Mesenchymal stem cell (in vitro differentiated cells and primary cell): ENCODE measurements at regions not wholly inside any gene's neighbourhood (a gene's known extent, or its start where the extent isn't known, plus 50 kb on each side); places are given as distances from the start of the nearest gene placed in this dataset.

Source experiments
- DNase-seq: peaks from one replicate; pipeline ENCODE4 v3.0.0-alpha.2; 2013
- H2AFZ ChIP-seq: one replicate; pipeline ENCODE4 v1.6.1; 2013; ENCODE audit warnings: low read depth, mild to moderate bottlenecking, control low read depth, inconsistent platforms, low read length, moderate library complexity
- H2AK5ac ChIP-seq: 2 replicates; pipeline ENCODE4 v1.6.1; 2013; ENCODE audit warnings: low read length, moderate library complexity, mild to moderate bottlenecking, inconsistent platforms; ENCODE audit not compliant: severe bottlenecking
- H2BK120ac ChIP-seq: one replicate; pipeline ENCODE4 v1.6.1; 2013; ENCODE audit warnings: low read depth, mild to moderate bottlenecking, inconsistent platforms, low read length, moderate library complexity
- H2BK12ac ChIP-seq, 2 experiments: one replicate each; pipeline ENCODE4 v1.6.1; 2013; ENCODE audit warnings: inconsistent platforms in 2 of 2, low read length in 2 of 2, mild to moderate bottlenecking in 2 of 2, moderate library complexity in 2 of 2, control low read depth in 1 of 2
- H2BK15ac ChIP-seq: one replicate; pipeline ENCODE4 v1.6.1; 2013; ENCODE audit warnings: mild to moderate bottlenecking, low read depth, inconsistent platforms; ENCODE audit not compliant: poor library complexity, severe bottlenecking
- H2BK5ac ChIP-seq: 2 replicates; pipeline ENCODE4 v1.6.1; 2013; ENCODE audit warnings: low read depth, mild to moderate bottlenecking, low read length, control low read depth, inconsistent platforms; ENCODE audit not compliant: poor library complexity, severe bottlenecking
- H3K14ac ChIP-seq, 2 experiments: one replicate each; pipeline ENCODE4 v1.6.1; 2013; ENCODE audit warnings: inconsistent platforms in 2 of 2, low read length in 2 of 2, control low read depth in 1 of 2, mild to moderate bottlenecking in 1 of 2, moderate library complexity in 1 of 2
- H3K18ac ChIP-seq, 2 experiments: one replicate each; pipeline ENCODE4 v1.6.1; 2013; ENCODE audit warnings: inconsistent platforms in 2 of 2, low read length in 2 of 2, control low read depth in 1 of 2, low read depth in 1 of 2, mild to moderate bottlenecking in 1 of 2
- H3K23ac ChIP-seq, 2 experiments: one replicate each; pipeline ENCODE4 v1.6.1; 2013; ENCODE audit warnings: inconsistent platforms in 2 of 2, low read length in 2 of 2, mild to moderate bottlenecking in 2 of 2, moderate library complexity in 2 of 2, control low read depth in 1 of 2
- H3K27ac ChIP-seq: 2 replicates; pipeline ENCODE4 v1.5.1; 2013; ENCODE audit warnings: mild to moderate bottlenecking, moderate library complexity, low read length, control low read depth, inconsistent platforms; ENCODE audit not compliant: poor library complexity, severe bottlenecking
- H3K27me3 ChIP-seq, 2 experiments: 2 replicates each; pipeline versions ENCODE4 v1.6.1 to v1.7.0; 2013; ENCODE audit warnings: low read length in 2 of 2, mild to moderate bottlenecking in 2 of 2, moderate library complexity in 2 of 2, control low read depth in 1 of 2, inconsistent platforms in 1 of 2; ENCODE audit not compliant: control insufficient read depth in 1 of 2, insufficient read depth in 1 of 2
- H3K36me3 ChIP-seq, 2 experiments: 2 replicates each; pipeline versions ENCODE4 v1.6.1 to v1.7.0; 2013; ENCODE audit warnings: low read length in 2 of 2, control low read depth in 1 of 2, inconsistent platforms in 1 of 2, low read depth in 1 of 2, mild to moderate bottlenecking in 1 of 2; ENCODE audit not compliant: insufficient read depth in 2 of 2, control insufficient read depth in 1 of 2
- H3K4ac ChIP-seq, 2 experiments: one replicate each; pipeline ENCODE4 v1.6.1; 2013; ENCODE audit warnings: inconsistent platforms in 2 of 2, low read length in 2 of 2, mild to moderate bottlenecking in 2 of 2, moderate library complexity in 2 of 2, control low read depth in 1 of 2, low read depth in 1 of 2
- H3K4me1 ChIP-seq: 2 replicates; pipeline ENCODE4 v1.6.1; 2013; ENCODE audit warnings: low read depth, low read length, control low read depth; ENCODE audit not compliant: control insufficient read depth, insufficient read depth
- H3K4me2 ChIP-seq: 2 replicates; pipeline ENCODE4 v1.6.1; 2013; ENCODE audit warnings: low read length, mild to moderate bottlenecking, inconsistent platforms; ENCODE audit not compliant: poor library complexity, severe bottlenecking
- H3K4me3 ChIP-seq, 2 experiments: 2 replicates each; pipeline versions ENCODE4 v1.5.1 to v1.7.0; 2013; ENCODE audit warnings: low read length in 2 of 2, mild to moderate bottlenecking in 2 of 2, control low read depth in 1 of 2, low read depth in 1 of 2; ENCODE audit not compliant: insufficient read depth in 1 of 2
- H3K79me1 ChIP-seq: replicated peaks from 2 replicates; pipeline ENCODE4 v1.6.1; 2013; ENCODE audit warnings: mild to moderate bottlenecking, control low read depth, low read length, inconsistent platforms; ENCODE audit not compliant: poor library complexity, severe bottlenecking
- H3K9ac ChIP-seq: 2 replicates; pipeline ENCODE4 v1.7.0; 2013; ENCODE audit warnings: mild to moderate bottlenecking, low read length, moderate library complexity
- H3K9me3 ChIP-seq: 2 replicates; pipeline ENCODE4 v1.7.0; 2013; ENCODE audit warnings: mild to moderate bottlenecking, low read length; ENCODE audit not compliant: control insufficient read depth
- H4K8ac ChIP-seq: one replicate; pipeline ENCODE4 v1.6.1; 2013; ENCODE audit warnings: inconsistent platforms, mild to moderate bottlenecking, low read length, moderate library complexity
- H4K91ac ChIP-seq: one replicate; pipeline ENCODE4 v1.6.1; 2013; ENCODE audit warnings: mild to moderate bottlenecking, low read length, inconsistent platforms
- WGBS: methylation state at CpG from one replicate; pipeline ENCODE4 v1.1.7; 2013; ENCODE audit warnings: mixed read lengths; 5-methylcytosine and 5-hydroxymethylcytosine counted together

DNA sequence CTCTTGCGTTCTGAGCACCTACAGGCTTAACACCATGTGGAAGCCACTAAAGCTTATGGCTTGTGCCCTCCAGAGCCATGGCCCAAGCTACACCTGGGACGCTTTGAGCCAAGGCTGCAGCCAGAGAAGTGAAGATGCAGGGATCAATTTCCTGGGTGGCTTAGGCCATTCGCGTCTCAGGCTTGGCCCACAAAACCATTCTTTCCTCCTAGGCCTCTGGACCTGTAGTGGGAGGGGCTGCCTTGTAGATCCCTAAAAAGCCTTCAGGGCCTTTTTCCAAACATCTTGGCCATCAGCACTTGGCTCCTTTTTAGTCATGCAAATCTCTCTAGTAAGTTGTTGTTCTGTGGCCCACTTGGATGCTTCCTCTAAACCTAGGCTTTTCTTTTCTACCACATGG lies 401.7 kb upstream of the RUNX1 start:
- H2AK5ac ChIP-seq: no peak overlapping the region
- H3K4ac ChIP-seq: no peak overlapping the region
- H2AFZ ChIP-seq: no peak overlapping the region
- peaks cover 5% of the 10 kb centered on the region for H3K9me3 ChIP-seq
- no peak overlapping the region for H3K4me3 ChIP-seq
- no peak overlapping the region for H3K23ac ChIP-seq
- no peaks in the 10 kb centered on the region for H3K79me1 ChIP-seq
- no peak overlapping the region for H3K18ac ChIP-seq
- no peaks in the 10 kb centered on the region for H3K4me1 ChIP-seq
- no peak overlapping the region for H3K14ac ChIP-seq
- H4K91ac ChIP-seq: no peak overlapping the region
- H4K8ac ChIP-seq: no peak overlapping the region
- H2BK5ac ChIP-seq: no peak overlapping the region
- no peaks in the 10 kb centered on the region for H3K27me3 ChIP-seq
- WGBS: 94% methylated on average over 4 of the region's 4 CpGs
- H2BK120ac ChIP-seq: no peak overlapping the region
- H3K36me3 ChIP-seq: no peaks in the 10 kb centered on the region
- H2BK15ac ChIP-seq: no peak overlapping the region
- DNase-seq: no peak
- no peak overlapping the region for H2BK12ac ChIP-seq
- H3K27ac ChIP-seq: no peak overlapping the region
- H3K9ac ChIP-seq: no peak overlapping the region
- no peak overlapping the region for H3K4me2 ChIP-seq

DNA sequence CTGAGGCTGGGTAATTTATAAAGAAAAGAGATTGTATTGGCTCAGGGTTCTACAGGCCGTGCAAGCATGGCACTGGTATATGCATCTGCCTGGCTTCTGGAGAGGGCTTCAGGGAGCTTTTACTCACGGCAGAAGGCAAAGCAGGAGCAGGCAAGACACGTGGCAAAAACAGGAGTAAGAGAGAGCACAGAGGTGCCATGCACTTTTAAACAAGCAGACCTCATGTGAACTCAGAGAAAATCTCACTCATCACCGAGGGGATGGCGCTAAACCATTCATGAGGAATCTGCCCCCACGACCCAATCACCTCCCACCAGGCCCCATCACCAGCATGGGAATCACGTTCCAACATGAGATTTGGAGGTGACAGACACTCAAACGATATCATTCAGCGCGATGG lies 400.7 kb upstream of the RUNX1 start:
- Histone ChIP-seq H3K4me1 (no peaks in the 10 kb centered on the region), H3K4me2 (no peak overlapping the region), H3K9me3 (peaks cover 5% of the 10 kb centered on the region), H2BK5ac (no peak overlapping the region), H2BK15ac (no peak overlapping the region), H3K4me3 (no peak overlapping the region), H3K9ac (no peak overlapping the region), H2BK12ac (no peak overlapping the region), H3K18ac (no peak overlapping the region), H4K8ac (no peak overlapping the region), H3K23ac (no peak overlapping the region), H2AK5ac (no peak overlapping the region), H2AFZ (no peak overlapping the region), H3K14ac (no peak overlapping the region), H4K91ac (no peak overlapping the region), H3K27me3 (no peaks in the 10 kb centered on the region), H3K27ac (no peak overlapping the region), H3K79me1 (no peaks in the 10 kb centered on the region), H3K4ac (no peak overlapping the region), H2BK120ac (no peak overlapping the region), H3K36me3 (no peaks in the 10 kb centered on the region)
- DNase-seq: no peak
- WGBS: 91% methylated on average over 10 of the region's 10 CpGs

DNA sequence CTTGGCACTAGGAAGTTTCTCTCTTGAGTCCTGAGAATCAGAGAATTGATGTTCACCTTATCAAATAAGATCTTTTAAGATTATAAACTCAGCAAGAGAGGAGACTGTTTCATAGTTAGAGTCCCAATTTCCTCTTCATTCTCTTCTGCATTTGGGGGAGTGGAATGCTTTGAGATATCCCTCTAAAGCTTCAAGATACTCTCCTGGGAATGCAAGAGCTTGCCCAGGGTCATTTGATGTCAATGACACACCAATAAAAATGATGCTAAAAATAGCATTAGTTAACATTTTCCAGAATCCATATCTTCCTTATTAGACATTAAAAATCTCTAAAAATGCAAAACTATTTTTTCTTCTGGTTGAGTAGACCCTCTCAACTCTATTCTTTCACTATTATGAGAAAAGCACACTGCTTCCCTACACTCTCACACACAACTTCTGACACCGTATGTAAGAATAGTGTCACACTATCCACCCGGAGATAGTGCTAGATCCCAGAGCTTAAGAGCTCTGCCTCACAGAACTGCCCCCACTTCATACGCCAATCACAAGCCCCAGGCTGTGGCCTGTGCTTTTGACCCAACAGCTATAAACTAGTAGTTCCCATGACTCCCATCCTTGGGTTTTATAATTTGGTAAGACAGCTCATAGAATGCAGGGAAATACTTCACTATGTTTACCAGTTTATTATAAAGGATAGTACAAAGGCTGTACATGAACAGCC lies 399.9 kb upstream of the RUNX1 start:
- no peak overlapping the region for H3K18ac ChIP-seq
- no peak overlapping the region for H2BK5ac ChIP-seq
- no peak overlapping the region for H2AK5ac ChIP-seq
- H3K27ac ChIP-seq: no peak overlapping the region
- peaks cover 5% of the 10 kb centered on the region for H3K9me3 ChIP-seq
- no peak overlapping the region for H3K4ac ChIP-seq
- H2AFZ ChIP-seq: no peak overlapping the region
- H3K4me2 ChIP-seq: no peak overlapping the region
- no peak for DNase-seq
- WGBS: 65% methylated on average over 3 of the region's 3 CpGs
- no peaks in the 10 kb centered on the region for H3K4me1 ChIP-seq
- no peak overlapping the region for H3K23ac ChIP-seq
- no peak overlapping the region for H2BK12ac ChIP-seq
- no peak overlapping the region for H4K8ac ChIP-seq
- H2BK120ac ChIP-seq: no peak overlapping the region
- no peaks in the 10 kb centered on the region for H3K79me1 ChIP-seq
- no peak overlapping the region for H3K9ac ChIP-seq
- H2BK15ac ChIP-seq: no peak overlapping the region
- no peak overlapping the region for H3K4me3 ChIP-seq
- H3K36me3 ChIP-seq: no peaks in the 10 kb centered on the region
- H4K91ac ChIP-seq: no peak overlapping the region
- H3K27me3 ChIP-seq: peaks cover 0 to 2% of the 10 kb centered on the region in 2 experiments
- no peak overlapping the region for H3K14ac ChIP-seq

DNA sequence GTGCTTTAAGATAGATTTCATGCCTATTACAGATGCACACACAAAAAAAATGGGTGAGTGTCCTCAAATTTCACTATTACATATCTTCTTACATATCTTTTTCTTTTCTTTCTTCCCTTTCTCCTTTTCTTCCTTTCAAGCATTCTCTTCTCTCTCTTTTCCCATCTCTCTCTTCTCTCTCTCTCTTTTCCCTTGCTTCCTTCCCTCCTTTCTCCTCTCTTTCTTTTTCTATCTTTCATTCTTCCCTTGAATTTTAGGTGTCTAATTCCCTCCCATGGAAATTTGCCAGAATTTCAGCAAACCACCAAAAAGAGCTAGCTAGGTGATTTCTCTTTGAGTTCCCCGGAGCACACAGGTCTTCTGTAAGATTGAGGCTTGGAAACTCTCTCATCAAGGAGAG lies 395.3 kb upstream of the RUNX1 start:
- no peak overlapping the region for H2BK12ac ChIP-seq
- no peak overlapping the region for H3K4me2 ChIP-seq
- WGBS: 86% methylated on average over 1 of the region's 1 CpG
- H2BK5ac ChIP-seq: no peak overlapping the region
- H3K36me3 ChIP-seq: no peaks in the 10 kb centered on the region
- no peak overlapping the region for H3K23ac ChIP-seq
- no peaks in the 10 kb centered on the region for H3K79me1 ChIP-seq
- peaks cover 0 to 17% of the 10 kb centered on the region in 2 experiments for H3K27me3 ChIP-seq
- no peaks in the 10 kb centered on the region for H3K4me1 ChIP-seq
- no peak overlapping the region for H3K14ac ChIP-seq
- no peaks in the 10 kb centered on the region for H3K9me3 ChIP-seq
- no peak overlapping the region for H3K9ac ChIP-seq
- H4K91ac ChIP-seq: no peak overlapping the region
- no peak overlapping the region for H3K4ac ChIP-seq
- H2AFZ ChIP-seq: no peak overlapping the region
- H3K4me3 ChIP-seq: no peak overlapping the region
- no peak for DNase-seq
- no peak overlapping the region for H2BK120ac ChIP-seq
- no peak overlapping the region for H2BK15ac ChIP-seq
- H4K8ac ChIP-seq: no peak overlapping the region
- H3K18ac ChIP-seq: no peak overlapping the region
- H2AK5ac ChIP-seq: no peak overlapping the region
- no peak overlapping the region for H3K27ac ChIP-seq
